PFSK-1 (cell line): ENCODE measurements at regions not wholly inside any gene's neighbourhood (a gene's known extent, or its start where the extent isn't known, plus 50 kb on each side); places are given as distances from the start of the nearest gene placed in this dataset.

Experiments used
- FOXP2 ChIP-seq: optimal IDR thresholded peaks from 2 replicates; pipeline ENCODE3; 2011; ENCODE audit warnings: borderline replicate concordance, control low read depth, inconsistent platforms; ENCODE audit not compliant: insufficient read depth; ENCODE audit errors: extremely low read length, extremely low read depth
- POLR2AphosphoS5 ChIP-seq: IDR thresholded peaks from 2 replicates; pipeline ENCODE4 v1.6.1; 2012; ENCODE audit warnings: low read depth, mild to moderate bottlenecking, control low read depth, low read length, moderate library complexity
- REST ChIP-seq, 2 experiments: IDR thresholded peaks; 2 replicates each; pipeline versions ENCODE4 v1.6.1 to v1.8.0; 2011 to 2012; ENCODE audit warnings: low read depth in 2 of 2, low read length in 2 of 2, control low read depth in 1 of 2, inconsistent platforms in 1 of 2, mild to moderate bottlenecking in 1 of 2, moderate library complexity in 1 of 2; ENCODE audit not compliant: insufficient read depth in 1 of 2
- SIN3A ChIP-seq: IDR thresholded peaks from 2 replicates; pipeline ENCODE4 v1.6.1; 2012; ENCODE audit warnings: mild to moderate bottlenecking, low read length, moderate library complexity, borderline replicate concordance; ENCODE audit not compliant: insufficient read depth
- TAF1 ChIP-seq: IDR thresholded peaks from 2 replicates; pipeline ENCODE4 v1.6.1; 2012; ENCODE audit warnings: low read length, control low read depth, borderline replicate concordance; ENCODE audit not compliant: insufficient read depth

GRCh38 chr2:221025398-221025797 lies 546.7 kb downstream of the EPHA4 start:
- TF ChIP-seq SIN3A, result no peak
- no peak for TF ChIP-seq TAF1
- no peak for TF ChIP-seq POLR2AphosphoS5
- TF ChIP-seq FOXP2, result no peak

GRCh38 chr2:221034026-221034701 lies 537.9 kb downstream of the EPHA4 start:
- TF ChIP-seq TAF1 (no peak), FOXP2 (no peak), SIN3A (no peak), POLR2AphosphoS5 (no peak), REST (IDR thresholded peaks at IDR 0.05; ENCODE audit: insufficient read depth in 1 of 2, low read depth in 2 of 2, low read length in 2 of 2) (no peak)

- TF ChIP-seq POLR2AphosphoS5, result no peak
- no peak for TF ChIP-seq REST (IDR thresholded peaks at IDR 0.05; ENCODE audit: insufficient read depth in 1 of 2, low read depth in 2 of 2, low read length in 2 of 2)
- TF ChIP-seq FOXP2, result no peak
- TF ChIP-seq TAF1, result no peak
- TF ChIP-seq SIN3A, result no peak
Observed at GRCh38 chr2:221034973-221035372, 537.1 kb downstream of the EPHA4 start.

- TF ChIP-seq SIN3A (no peak), FOXP2 (no peak), TAF1 (no peak), POLR2AphosphoS5 (no peak), REST (IDR thresholded peaks at IDR 0.05; ENCODE audit: insufficient read depth in 1 of 2, low read depth in 2 of 2, low read length in 2 of 2) (no peak)
Observed at GRCh38 chr2:221042926-221043325, 529.2 kb downstream of the EPHA4 start.

- TF ChIP-seq POLR2AphosphoS5 (no peak), SIN3A (no peak), REST (IDR thresholded peaks at IDR 0.05; ENCODE audit: insufficient read depth in 1 of 2, low read depth in 2 of 2, low read length in 2 of 2) (no peak), TAF1 (no peak), FOXP2 (no peak)
Observed at GRCh38 chr2:221044781-221045180, 527.3 kb downstream of the EPHA4 start.
